ENCODE measurements at regions not wholly inside any gene's neighbourhood (a gene's known extent, or its start where the extent isn't known, plus 50 kb on each side); places are given as distances from the start of the nearest gene placed in this dataset.
"Not testable (repeated sequence)": the region's sequence is repeated elsewhere in the genome, so short reads cannot be mapped to it uniquely, and the experiment has no call there.

GRCh38 chr14:97061714-97062113, 264.5 kb downstream of the VRK1 start:
- no peaks in the 10 kb centered on the region for H3K36me3 Mint-ChIP-seq (ENCODE audit: insufficient read depth)
- no peak overlapping the region for H3K4me3 Mint-ChIP-seq
- DNase-seq: no peak
- no peak for ATAC-seq
- no peaks in the 10 kb centered on the region for H3K4me1 Mint-ChIP-seq (ENCODE audit: low read depth)
- H3K9me3 Mint-ChIP-seq: no peaks in the 10 kb centered on the region
- H3K27me3 Mint-ChIP-seq (ENCODE audit: low read depth): peaks cover 6% of the 10 kb centered on the region

GRCh38 chr14:97065305-97066067, 268.3 kb downstream of the VRK1 start:
- Mint-ChIP-seq H3K27me3 (ENCODE audit: low read depth) (peaks cover 6% of the 10 kb centered on the region), H3K36me3 (ENCODE audit: insufficient read depth) (no peaks in the 10 kb centered on the region), H3K4me1 (ENCODE audit: low read depth) (no peaks in the 10 kb centered on the region), H3K4me3 (no peak overlapping the region), H3K9me3 (no peaks in the 10 kb centered on the region)
- DNase-seq: no peak
- ATAC-seq: no peak

DNA sequence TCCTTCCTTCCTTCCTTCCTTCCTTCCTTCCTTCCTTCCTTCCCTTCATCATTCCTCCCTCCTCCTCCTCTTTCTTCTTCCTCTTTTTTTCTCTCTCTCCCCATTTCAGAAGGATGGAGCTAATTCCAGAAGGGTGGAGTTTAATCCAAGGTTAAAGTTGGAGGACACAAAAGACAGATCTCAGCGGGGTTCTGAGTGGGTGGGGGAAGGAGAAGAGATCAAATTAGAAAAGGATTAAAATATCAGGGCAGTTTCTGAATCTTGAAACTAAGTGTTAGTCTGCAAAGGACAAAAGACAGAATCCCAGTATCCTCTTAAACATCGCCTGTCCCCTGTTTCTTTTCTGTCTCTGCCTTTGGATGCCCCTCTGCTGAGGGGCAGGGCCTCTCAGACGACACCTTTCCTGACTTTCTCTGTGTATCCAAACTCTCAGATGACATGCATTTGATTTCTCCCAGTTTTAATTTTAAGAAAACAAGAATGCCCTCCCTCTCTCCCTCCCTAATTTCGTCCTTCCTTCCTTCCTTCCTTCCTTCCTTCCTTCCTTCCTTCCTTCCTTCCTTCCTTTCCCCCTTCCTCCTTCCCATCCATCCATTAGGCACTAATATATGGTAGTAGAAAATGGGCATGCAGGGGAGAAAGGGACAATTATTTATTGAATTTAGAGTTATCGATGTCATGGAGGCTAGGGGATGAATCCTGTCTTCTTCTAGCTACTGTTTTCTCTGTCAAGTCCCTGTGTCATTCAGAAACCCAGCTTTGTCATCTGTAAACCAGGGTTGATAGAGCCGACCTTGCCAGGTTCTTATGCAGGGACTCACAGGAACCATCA, 269.1 kb downstream of the VRK1 start:
- Mint-ChIP-seq H3K9me3 (no peaks in the 10 kb centered on the region), H3K27me3 (ENCODE audit: low read depth) (peaks cover 6% of the 10 kb centered on the region), H3K4me3 (no peak overlapping the region), H3K36me3 (ENCODE audit: insufficient read depth) (no peaks in the 10 kb centered on the region), H3K4me1 (ENCODE audit: low read depth) (no peaks in the 10 kb centered on the region)
- ATAC-seq (no peak), DNase-seq (no peak)

- ATAC-seq; H3K9me3 Mint-ChIP-seq; H3K4me1 Mint-ChIP-seq (ENCODE audit: low read depth); H3K4me3 Mint-ChIP-seq; H3K36me3 Mint-ChIP-seq (ENCODE audit: insufficient read depth); H3K27me3 Mint-ChIP-seq (ENCODE audit: low read depth); DNase-seq: not testable (repeated sequence)
Observed at GRCh38 chr14:97068293-97068692, 271.1 kb downstream of the VRK1 start.

DNA sequence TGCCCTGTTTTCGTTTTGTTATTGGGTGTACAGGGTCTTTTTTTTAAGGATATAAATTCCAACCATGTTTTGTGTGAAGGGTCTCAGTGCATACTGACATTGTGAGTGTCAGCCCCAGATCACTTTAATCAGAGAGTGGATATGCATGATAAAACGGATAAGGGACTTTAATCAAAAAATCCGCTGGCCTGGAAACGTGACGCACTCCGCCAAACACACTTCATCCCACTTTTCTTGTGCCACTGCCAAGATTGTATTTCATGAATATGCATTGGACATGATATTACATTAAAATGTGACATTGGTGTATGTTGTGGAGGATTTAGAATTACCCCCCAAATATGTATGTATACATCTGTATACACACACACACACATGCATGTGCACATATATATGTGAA, 273.1 kb downstream of the VRK1 start:
- Mint-ChIP-seq H3K9me3 (no peaks in the 10 kb centered on the region), H3K27me3 (ENCODE audit: low read depth) (no peaks in the 10 kb centered on the region), H3K36me3 (ENCODE audit: insufficient read depth) (no peaks in the 10 kb centered on the region), H3K4me3 (no peak overlapping the region), H3K4me1 (ENCODE audit: low read depth) (no peaks in the 10 kb centered on the region)
- ATAC-seq: no peak
- DNase-seq: no peak

DNA sequence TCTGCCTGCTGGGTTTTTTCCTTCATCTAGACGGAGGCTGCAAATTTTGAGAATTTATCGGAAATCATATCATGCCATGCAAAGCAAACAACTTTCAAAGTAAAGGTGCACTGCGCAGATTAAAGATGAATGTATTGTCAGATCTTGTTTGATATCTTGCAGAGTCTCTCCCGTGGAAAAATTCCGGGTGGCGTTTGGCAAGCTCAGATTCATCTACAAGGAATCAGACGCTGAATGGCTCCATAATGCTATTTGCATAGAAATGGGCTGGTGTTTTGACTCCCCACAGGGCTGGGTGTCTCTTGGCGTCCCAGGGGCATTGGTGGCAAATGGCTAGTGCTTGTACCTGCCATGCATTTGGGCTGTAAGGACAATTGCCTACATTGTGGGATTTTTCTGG, 274.0 kb downstream of the VRK1 start:
- DNase-seq (no peak), ATAC-seq (no peak)
- Mint-ChIP-seq H3K36me3 (ENCODE audit: insufficient read depth) (no peaks in the 10 kb centered on the region), H3K27me3 (ENCODE audit: low read depth) (peaks cover 2% of the 10 kb centered on the region), H3K4me1 (ENCODE audit: low read depth) (no peaks in the 10 kb centered on the region), H3K9me3 (no peaks in the 10 kb centered on the region), H3K4me3 (no peak overlapping the region)

GRCh38 chr14:97073622-97074021, 276.4 kb downstream of the VRK1 start:
- Mint-ChIP-seq H3K9me3 (no peaks in the 10 kb centered on the region), H3K4me1 (ENCODE audit: low read depth) (peaks cover 11% of the 10 kb centered on the region), H3K4me3 (no peak overlapping the region), H3K36me3 (ENCODE audit: insufficient read depth) (no peaks in the 10 kb centered on the region), H3K27me3 (ENCODE audit: low read depth) (peaks cover 7% of the 10 kb centered on the region)
- DNase-seq (no peak), ATAC-seq (no peak)

GRCh38 chr14:97074456-97074855, 277.3 kb downstream of the VRK1 start:
- H3K4me3 Mint-ChIP-seq: no peak overlapping the region

GRCh38 chr14:97074856-97075255, 277.7 kb downstream of the VRK1 start:
- H3K9me3 Mint-ChIP-seq: no peaks in the 10 kb centered on the region
- ATAC-seq (no peak), DNase-seq (no peak)
- H3K4me1 Mint-ChIP-seq (ENCODE audit: low read depth): peaks cover 11% of the 10 kb centered on the region
- H3K4me3 Mint-ChIP-seq: no peak overlapping the region
- peaks cover 7% of the 10 kb centered on the region for H3K27me3 Mint-ChIP-seq (ENCODE audit: low read depth)
- H3K36me3 Mint-ChIP-seq (ENCODE audit: insufficient read depth): no peaks in the 10 kb centered on the region

More at GRCh38 chr14:97074456-97074855, 277.3 kb downstream of the VRK1 start:
- no peaks in the 10 kb centered on the region for H3K36me3 Mint-ChIP-seq (ENCODE audit: insufficient read depth)
- H3K4me1 Mint-ChIP-seq (ENCODE audit: low read depth): peaks cover 11% of the 10 kb centered on the region
- peaks cover 7% of the 10 kb centered on the region for H3K27me3 Mint-ChIP-seq (ENCODE audit: low read depth)
- DNase-seq: no peak
- H3K9me3 Mint-ChIP-seq: no peaks in the 10 kb centered on the region
- ATAC-seq: no peak

DNA sequence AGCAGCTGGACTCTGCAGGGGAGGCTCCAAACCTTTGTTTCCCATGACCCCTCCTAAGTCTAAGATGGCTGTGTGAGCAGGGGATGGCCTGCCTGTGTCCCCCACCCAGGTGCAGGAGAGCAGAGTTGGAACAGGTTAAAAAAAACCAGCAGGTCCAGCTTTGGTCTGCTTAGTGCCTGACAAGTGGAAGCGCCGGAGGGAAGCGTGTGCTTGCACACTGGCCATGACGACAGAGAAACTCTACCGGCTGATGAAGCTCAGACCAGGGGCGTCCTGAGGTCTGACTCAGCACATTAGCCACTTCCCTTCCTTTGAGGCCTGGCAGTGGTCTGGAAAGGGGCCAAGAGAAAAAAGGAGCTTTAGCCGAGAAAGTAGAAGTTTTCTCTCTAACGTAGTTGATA, 280.1 kb downstream of the VRK1 start:
- peaks cover 11% of the 10 kb centered on the region for H3K4me1 Mint-ChIP-seq (ENCODE audit: low read depth)
- H3K9me3 Mint-ChIP-seq: no peaks in the 10 kb centered on the region
- ATAC-seq (peak in 1 of 2 donors; percentile 41), DNase-seq (no peak)
- no peak overlapping the region for H3K4me3 Mint-ChIP-seq
- peaks cover 7% of the 10 kb centered on the region for H3K27me3 Mint-ChIP-seq (ENCODE audit: low read depth)
- no peaks in the 10 kb centered on the region for H3K36me3 Mint-ChIP-seq (ENCODE audit: insufficient read depth)

GRCh38 chr14:97077687-97078086, 280.5 kb downstream of the VRK1 start:
- Mint-ChIP-seq H3K9me3 (no peaks in the 10 kb centered on the region), H3K36me3 (ENCODE audit: insufficient read depth) (no peaks in the 10 kb centered on the region), H3K4me3 (no peak overlapping the region), H3K4me1 (ENCODE audit: low read depth) (peaks cover 11% of the 10 kb centered on the region), H3K27me3 (ENCODE audit: low read depth) (peaks cover 7% of the 10 kb centered on the region)
- no peak for DNase-seq
- ATAC-seq: no peak

- Mint-ChIP-seq H3K4me1 (ENCODE audit: low read depth) (peaks cover 11% of the 10 kb centered on the region), H3K36me3 (ENCODE audit: insufficient read depth) (peaks cover 2% of the 10 kb centered on the region), H3K9me3 (no peaks in the 10 kb centered on the region), H3K4me3 (no peak overlapping the region), H3K27me3 (ENCODE audit: low read depth) (peaks cover 7% of the 10 kb centered on the region)
- DNase-seq (no peak), ATAC-seq (no peak)
Observed at GRCh38 chr14:97080991-97081390, 283.8 kb downstream of the VRK1 start.

- DNase-seq (no peak), ATAC-seq (no peak)
- no peak overlapping the region for H3K4me3 Mint-ChIP-seq
- no peaks in the 10 kb centered on the region for H3K9me3 Mint-ChIP-seq
- H3K27me3 Mint-ChIP-seq (ENCODE audit: low read depth): peaks cover 3% of the 10 kb centered on the region
- H3K36me3 Mint-ChIP-seq (ENCODE audit: insufficient read depth): no peaks in the 10 kb centered on the region
- H3K4me1 Mint-ChIP-seq (ENCODE audit: low read depth): no peaks in the 10 kb centered on the region
Observed at GRCh38 chr14:97095269-97095668, 298.1 kb downstream of the VRK1 start.

- ATAC-seq (no peak), DNase-seq (no peak)
- no peaks in the 10 kb centered on the region for H3K4me1 Mint-ChIP-seq (ENCODE audit: low read depth)
- H3K36me3 Mint-ChIP-seq (ENCODE audit: insufficient read depth): no peaks in the 10 kb centered on the region
- H3K4me3 Mint-ChIP-seq: no peak overlapping the region
- H3K9me3 Mint-ChIP-seq: no peaks in the 10 kb centered on the region
- H3K27me3 Mint-ChIP-seq (ENCODE audit: low read depth): peaks cover 3% of the 10 kb centered on the region
Observed at GRCh38 chr14:97097296-97097695, 300.1 kb downstream of the VRK1 start.

DNA sequence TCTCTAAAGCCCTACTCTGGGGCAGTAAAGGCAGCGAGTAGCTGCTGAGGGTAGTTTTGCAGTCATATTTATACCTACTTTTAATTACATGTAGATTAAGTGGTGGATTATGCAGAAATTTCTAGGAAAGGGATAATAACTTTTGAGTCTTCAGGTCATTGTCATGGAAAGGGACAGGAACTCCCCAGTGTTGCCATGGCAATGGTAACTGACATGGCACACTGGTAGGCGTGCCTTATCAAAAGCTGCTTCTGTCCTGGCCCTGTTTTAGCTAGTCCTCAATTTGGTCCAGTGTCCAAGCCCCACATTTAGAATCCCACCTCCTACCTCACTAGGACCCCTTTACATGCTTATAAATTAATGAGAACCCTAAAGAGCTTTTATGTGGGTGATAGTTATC, 303.1 kb downstream of the VRK1 start:
- Mint-ChIP-seq H3K4me3 (no peak overlapping the region), H3K9me3 (no peaks in the 10 kb centered on the region), H3K36me3 (ENCODE audit: insufficient read depth) (no peaks in the 10 kb centered on the region), H3K27me3 (ENCODE audit: low read depth) (peaks cover 7% of the 10 kb centered on the region), H3K4me1 (ENCODE audit: low read depth) (no peaks in the 10 kb centered on the region)
- ATAC-seq: no peak
- DNase-seq: no peak
